Smooth muscle cell (in vitro differentiated cells): ENCODE measurements at regions not wholly inside any gene's neighbourhood (a gene's known extent, or its start where the extent isn't known, plus 50 kb on each side); places are given as distances from the start of the nearest gene placed in this dataset.

ENCODE experiments used
- DNase-seq: peaks from one replicate; lab custom pipeline; 2025; ENCODE audit not compliant: unreplicated experiment; lab: John Stamatoyannopoulos, UW
- H2AFZ ChIP-seq: fragments of 200-600 bp; sonication (generic); 2 replicates; pipeline ENCODE4 v1.6.0; 2016; ENCODE audit warnings: antibody characterized with exemption, low read depth, mild to moderate bottlenecking
- H3F3A ChIP-seq: fragments of 200-600 bp; sonication (generic); 2 replicates; pipeline ENCODE4 v1.6.0; 2017; ENCODE audit warnings: antibody characterized with exemption, low read depth
- H3K27ac ChIP-seq: fragments of 200-600 bp; sonication (generic); 2 replicates; pipeline ENCODE4 v1.5.1; 2016; ENCODE audit warnings: low read depth, mild to moderate bottlenecking
- H3K27me3 ChIP-seq: fragments of 200-600 bp; sonication (generic); 2 replicates; pipeline ENCODE4 v1.6.1; 2016; ENCODE audit warnings: low read depth, mild to moderate bottlenecking
- H3K36me3 ChIP-seq: fragments of 200-600 bp; sonication (generic); 2 replicates; pipeline ENCODE4 v1.5.1; 2016; ENCODE audit warnings: low read depth
- H3K4me1 ChIP-seq: fragments of 200-600 bp; sonication (generic); 2 replicates; pipeline ENCODE4 v1.5.1; 2016; ENCODE audit warnings: low read depth
- H3K4me2 ChIP-seq: fragments of 200-600 bp; sonication (generic); 2 replicates; pipeline ENCODE4 v1.6.0; 2016; ENCODE audit warnings: mild to moderate bottlenecking
- H3K4me3 ChIP-seq: fragments of 200-600 bp; sonication (generic); 2 replicates; pipeline ENCODE4 v1.5.1; 2016; ENCODE audit warnings: mild to moderate bottlenecking
- H3K79me2 ChIP-seq: fragments of 200-600 bp; sonication (generic); 2 replicates; pipeline ENCODE4 v1.6.0; 2016; ENCODE audit warnings: low read depth, mild to moderate bottlenecking
- H3K9ac ChIP-seq: fragments of 200-600 bp; sonication (generic); 2 replicates; pipeline ENCODE4 v1.6.0; 2016; ENCODE audit warnings: low read depth
- H3K9me3 ChIP-seq: fragments of 200-600 bp; sonication (generic); replicated peaks from 2 replicates; pipeline ENCODE4 v1.5.1; 2016; ENCODE audit warnings: low read depth
- H4K20me1 ChIP-seq: fragments of 200-600 bp; sonication (generic); 2 replicates; pipeline ENCODE4 v1.6.0; 2016; ENCODE audit warnings: low read depth
- WGBS: methylation state at CpG from one replicate; pipeline ENCODE4 v1.1.7; 2016; ENCODE audit warnings: low lambda C conversion rate; 5-methylcytosine and 5-hydroxymethylcytosine counted together
- TF ChIP-seq, protein P1 (sequence below): fragments of 200-600 bp; sonication (generic); IDR thresholded peaks from 2 replicates; pipeline ENCODE4 v1.5.1; 2017; ENCODE audit warnings: borderline replicate concordance, mild to moderate bottlenecking, antibody characterized with exemption; ENCODE audit not compliant: insufficient read depth, poor library complexity, severe bottlenecking

DNA sequence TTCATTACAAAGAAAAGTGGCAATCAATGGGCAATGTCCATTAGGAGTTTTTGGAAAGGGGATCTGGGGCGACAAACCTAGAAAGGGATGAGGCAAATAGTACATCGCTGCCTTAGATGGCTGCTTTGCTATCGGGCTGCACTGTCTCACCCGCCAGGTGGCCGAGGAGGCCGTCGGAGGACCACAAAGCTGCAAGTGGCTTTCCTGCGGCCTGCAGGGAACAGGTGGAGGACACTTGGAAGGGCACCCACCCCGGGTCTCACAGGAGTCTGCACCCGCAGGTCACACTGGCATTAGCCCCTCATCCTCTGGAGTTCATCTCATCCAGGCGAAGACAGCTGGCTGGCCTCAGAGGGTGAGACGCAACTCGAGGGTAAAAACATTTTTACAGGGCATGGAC lies 1392.5 kb downstream of the AACS start:
- Histone ChIP-seq H3K79me2 (no peaks in the 10 kb centered on the region), H3K9me3 (no peaks in the 10 kb centered on the region), H3K27ac (no peak overlapping the region), H2AFZ (no peak overlapping the region), H3K4me3 (no peak overlapping the region), H3K9ac (no peak overlapping the region), H3F3A (no peaks in the 10 kb centered on the region), H3K4me1 (no peaks in the 10 kb centered on the region), H3K27me3 (no peaks in the 10 kb centered on the region), H3K36me3 (no peaks in the 10 kb centered on the region), H4K20me1 (no peaks in the 10 kb centered on the region), H3K4me2 (no peak overlapping the region)
- TF ChIP-seq, protein P1, sequence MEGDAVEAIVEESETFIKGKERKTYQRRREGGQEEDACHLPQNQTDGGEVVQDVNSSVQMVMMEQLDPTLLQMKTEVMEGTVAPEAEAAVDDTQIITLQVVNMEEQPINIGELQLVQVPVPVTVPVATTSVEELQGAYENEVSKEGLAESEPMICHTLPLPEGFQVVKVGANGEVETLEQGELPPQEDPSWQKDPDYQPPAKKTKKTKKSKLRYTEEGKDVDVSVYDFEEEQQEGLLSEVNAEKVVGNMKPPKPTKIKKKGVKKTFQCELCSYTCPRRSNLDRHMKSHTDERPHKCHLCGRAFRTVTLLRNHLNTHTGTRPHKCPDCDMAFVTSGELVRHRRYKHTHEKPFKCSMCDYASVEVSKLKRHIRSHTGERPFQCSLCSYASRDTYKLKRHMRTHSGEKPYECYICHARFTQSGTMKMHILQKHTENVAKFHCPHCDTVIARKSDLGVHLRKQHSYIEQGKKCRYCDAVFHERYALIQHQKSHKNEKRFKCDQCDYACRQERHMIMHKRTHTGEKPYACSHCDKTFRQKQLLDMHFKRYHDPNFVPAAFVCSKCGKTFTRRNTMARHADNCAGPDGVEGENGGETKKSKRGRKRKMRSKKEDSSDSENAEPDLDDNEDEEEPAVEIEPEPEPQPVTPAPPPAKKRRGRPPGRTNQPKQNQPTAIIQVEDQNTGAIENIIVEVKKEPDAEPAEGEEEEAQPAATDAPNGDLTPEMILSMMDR = no peak
- DNase-seq = no peak
- WGBS = 90% methylated on average over 13 of the region's 13 CpGs

DNA sequence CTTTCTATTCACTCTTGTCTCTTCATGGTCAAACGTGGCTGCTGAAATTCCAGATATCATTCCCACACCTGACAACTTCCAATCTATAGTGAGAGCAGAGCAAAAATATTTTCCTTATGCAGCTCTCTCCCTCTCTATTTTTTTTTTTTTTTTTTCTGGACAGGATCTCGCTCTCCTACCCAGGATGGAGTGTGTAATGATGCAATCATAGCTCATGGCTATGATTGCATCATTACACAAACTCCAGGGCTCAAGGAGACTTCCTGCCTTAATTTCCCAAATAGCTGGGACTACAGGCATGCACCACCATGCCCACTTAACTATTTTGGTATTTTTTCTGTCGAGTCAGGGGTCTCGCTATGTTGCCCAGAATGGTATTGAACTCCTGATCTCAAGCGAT lies 1398.9 kb downstream of the AACS start:
- H3K4me1 ChIP-seq = no peaks in the 10 kb centered on the region
- H3K79me2 ChIP-seq = no peaks in the 10 kb centered on the region
- no peak overlapping the region for H3K27ac ChIP-seq
- H3K27me3 ChIP-seq = no peaks in the 10 kb centered on the region
- no peak overlapping the region for H2AFZ ChIP-seq
- H4K20me1 ChIP-seq = no peaks in the 10 kb centered on the region
- H3K9me3 ChIP-seq = no peaks in the 10 kb centered on the region
- TF ChIP-seq, protein P1 = no peak
- no peak overlapping the region for H3K4me2 ChIP-seq
- DNase-seq = no peak
- WGBS = 82% methylated on average over 5 of the region's 5 CpGs
- H3K36me3 ChIP-seq = no peaks in the 10 kb centered on the region
- no peak overlapping the region for H3K4me3 ChIP-seq
- H3F3A ChIP-seq = no peaks in the 10 kb centered on the region
- no peak overlapping the region for H3K9ac ChIP-seq

DNA sequence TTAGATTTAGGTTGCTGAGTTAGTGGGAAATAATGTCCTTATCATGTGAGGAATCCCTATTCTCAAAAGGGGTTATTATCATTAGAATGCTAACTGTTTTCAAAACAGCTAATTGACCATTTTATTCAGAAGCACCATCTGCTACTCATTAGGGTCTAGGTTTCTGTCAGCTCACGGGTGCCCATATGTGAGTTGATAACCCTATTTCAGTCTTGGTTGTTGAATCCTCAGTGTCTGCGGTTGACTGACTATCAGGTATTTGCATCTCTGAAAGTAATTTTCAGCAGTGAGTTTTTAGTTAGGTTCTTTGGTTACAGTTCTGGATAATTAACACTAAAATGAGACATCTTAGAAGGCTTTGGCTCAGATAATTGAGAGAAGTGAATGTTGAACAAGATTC lies 1404.0 kb downstream of the AACS start:
- TF ChIP-seq, protein P1 = no peak
- no peak overlapping the region for H2AFZ ChIP-seq
- no peaks in the 10 kb centered on the region for H3K79me2 ChIP-seq
- no peaks in the 10 kb centered on the region for H3K4me1 ChIP-seq
- DNase-seq = no peak
- no peak overlapping the region for H3K9ac ChIP-seq
- H3K27ac ChIP-seq = no peak overlapping the region
- WGBS = 76% methylated on average over 2 of the region's 2 CpGs
- H3K4me3 ChIP-seq = no peak overlapping the region
- H4K20me1 ChIP-seq = no peaks in the 10 kb centered on the region
- H3K36me3 ChIP-seq = no peaks in the 10 kb centered on the region
- H3K4me2 ChIP-seq = no peak overlapping the region
- no peaks in the 10 kb centered on the region for H3F3A ChIP-seq
- H3K9me3 ChIP-seq = no peaks in the 10 kb centered on the region
- H3K27me3 ChIP-seq = no peaks in the 10 kb centered on the region

DNA sequence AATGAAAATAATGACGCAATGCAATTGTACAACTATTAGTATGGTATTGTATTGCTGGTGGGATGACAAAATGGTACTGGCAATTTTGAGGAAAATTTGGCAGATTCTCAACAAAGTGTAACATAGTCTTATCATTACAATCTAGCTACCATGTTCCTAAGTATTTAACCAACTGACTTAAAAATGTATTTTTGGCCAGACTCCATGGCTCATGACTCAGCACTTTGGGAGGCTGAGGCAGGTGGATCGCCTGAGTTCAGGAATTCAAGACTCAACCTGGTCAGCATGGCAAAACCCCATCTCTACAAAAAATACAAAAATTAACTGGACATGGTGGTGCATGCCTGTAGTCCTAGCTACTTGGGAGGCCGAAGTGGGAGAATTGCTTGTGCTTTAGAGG lies 1409.5 kb downstream of the AACS start:
- H3K4me2 ChIP-seq = no peak overlapping the region
- H3K27me3 ChIP-seq = no peaks in the 10 kb centered on the region
- H3K4me3 ChIP-seq = no peak overlapping the region
- H3K9me3 ChIP-seq = no peaks in the 10 kb centered on the region
- no peak for DNase-seq
- no peak overlapping the region for H3K9ac ChIP-seq
- H3F3A ChIP-seq = no peaks in the 10 kb centered on the region
- no peaks in the 10 kb centered on the region for H3K4me1 ChIP-seq
- no peak overlapping the region for H2AFZ ChIP-seq
- no peak overlapping the region for H3K27ac ChIP-seq
- no peaks in the 10 kb centered on the region for H4K20me1 ChIP-seq
- 85% methylated on average over 3 of the region's 3 CpGs for WGBS
- no peaks in the 10 kb centered on the region for H3K36me3 ChIP-seq
- H3K79me2 ChIP-seq = no peaks in the 10 kb centered on the region
- TF ChIP-seq, protein P1 = no peak
